NT2/D1 (cell line): ENCODE measurements at regions not wholly inside any gene's neighbourhood (a gene's known extent, or its start where the extent isn't known, plus 50 kb on each side); places are given as distances from the start of the nearest gene placed in this dataset.

ENCODE experiments used
- DNase-seq: peaks from one replicate; pipeline ENCODE4 v3.0.0-alpha.2; 2011; ENCODE audit warnings: low read depth, low spot score
- H3K27me3 ChIP-seq: 2 replicates; pipeline ENCODE4 v1.6.0; 2011; ENCODE audit warnings: mild to moderate bottlenecking; ENCODE audit not compliant: insufficient read length, insufficient read depth
- H3K36me3 ChIP-seq: 2 replicates; pipeline ENCODE4 v1.6.1; 2011; ENCODE audit warnings: mild to moderate bottlenecking, low read length, mixed read lengths; ENCODE audit not compliant: insufficient read depth, insufficient read length
- H3K4me1 ChIP-seq: 2 replicates; pipeline ENCODE4 v1.5.1; 2011; ENCODE audit not compliant: insufficient read depth, insufficient read length
- H3K4me3 ChIP-seq: 2 replicates; pipeline ENCODE4 v1.5.1; 2011; ENCODE audit warnings: low read depth; ENCODE audit not compliant: insufficient read length
- H3K9ac ChIP-seq: 2 replicates; pipeline ENCODE4 v1.6.0; 2011; ENCODE audit warnings: low read depth; ENCODE audit not compliant: insufficient read length
- H3K9me3 ChIP-seq: 2 replicates; pipeline ENCODE4 v1.5.1; 2011; ENCODE audit warnings: mild to moderate bottlenecking, low read length; ENCODE audit not compliant: insufficient read depth
- SUZ12 ChIP-seq: IDR thresholded peaks from 2 replicates; pipeline ENCODE4 v1.6.1; 2011; ENCODE audit not compliant: insufficient read length, insufficient read depth; ENCODE audit errors: extremely low read depth
- YY1 ChIP-seq: IDR thresholded peaks from 2 replicates; pipeline ENCODE4 v1.6.1; 2011; ENCODE audit not compliant: insufficient read length, insufficient read depth
- ZNF274 ChIP-seq: IDR thresholded peaks from 2 replicates; pipeline ENCODE4 v1.6.1; 2011; ENCODE audit warnings: mild to moderate bottlenecking, low read depth, low read length

DNA sequence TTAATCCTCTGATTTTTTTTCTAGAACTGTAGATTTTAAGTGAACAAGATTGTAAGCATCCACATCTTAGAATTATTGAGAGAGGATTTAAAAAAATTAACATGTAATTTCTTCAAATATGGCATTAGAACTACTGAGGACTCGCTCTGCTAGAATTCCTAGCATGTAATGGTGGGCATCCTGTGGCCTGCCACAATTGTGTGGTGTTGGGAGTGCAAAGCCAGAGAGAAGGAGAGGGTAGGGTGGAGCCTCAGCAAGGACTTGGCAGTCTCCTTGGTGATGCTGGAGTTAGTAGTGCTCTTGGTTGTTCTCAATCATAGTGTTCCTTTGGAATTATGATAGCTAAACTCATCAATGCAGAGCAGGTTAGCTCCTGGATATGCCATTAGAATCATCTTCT, 443.9 kb upstream of the TBL1XR1 start:
- Histone ChIP-seq H3K4me1 (no peaks in the 10 kb centered on the region), H3K9ac (no peak overlapping the region), H3K36me3 (no peaks in the 10 kb centered on the region), H3K27me3 (no peaks in the 10 kb centered on the region), H3K4me3 (no peak overlapping the region), H3K9me3 (peaks cover 10% of the 10 kb centered on the region; the same call in 1 of the 2 replicates)
- no peak for TF ChIP-seq YY1
- DNase-seq, result no peak

DNA sequence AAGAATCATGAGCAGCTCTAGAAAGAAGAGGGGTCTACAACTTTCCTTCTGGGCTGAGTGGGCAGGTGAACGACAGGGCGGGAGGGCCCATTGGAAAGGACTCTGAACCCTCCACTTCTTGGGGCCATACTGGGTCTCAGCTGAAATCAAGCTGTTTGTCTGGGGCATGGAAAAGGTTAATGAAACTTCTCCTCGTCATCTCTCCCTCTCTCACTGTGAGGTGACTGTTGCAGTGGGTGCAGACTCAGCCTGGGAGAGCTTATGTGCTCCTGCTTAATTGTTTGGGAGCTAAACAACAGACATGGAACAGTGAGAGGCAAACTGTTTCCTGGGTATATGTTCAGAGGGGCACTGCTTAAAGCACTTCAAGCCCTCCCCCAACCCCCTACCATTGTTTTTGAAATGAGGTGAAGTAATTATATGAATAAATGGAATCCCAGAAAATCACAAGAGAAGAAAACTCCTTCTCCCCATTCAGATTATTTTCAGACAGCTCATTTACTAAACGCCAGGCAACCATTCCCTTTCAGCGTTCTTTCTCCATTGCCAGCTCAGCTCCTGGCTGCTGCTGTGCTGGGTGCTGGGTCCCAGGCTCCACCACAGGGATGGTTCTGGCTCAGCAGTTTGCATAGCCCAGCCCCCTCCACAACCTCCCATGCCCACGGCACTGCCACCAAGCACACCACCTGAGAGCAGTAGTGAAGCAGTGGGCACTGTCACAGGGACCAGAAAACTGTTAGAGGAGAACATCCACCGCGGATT, 444.9 kb upstream of the TBL1XR1 start:
- Histone ChIP-seq H3K36me3 (no peaks in the 10 kb centered on the region), H3K4me1 (no peaks in the 10 kb centered on the region), H3K4me3 (no peak overlapping the region), H3K27me3 (no peaks in the 10 kb centered on the region), H3K9me3 (peaks cover 10% of the 10 kb centered on the region; the same call in 1 of the 2 replicates), H3K9ac (no peak overlapping the region)
- TF ChIP-seq ZNF274, result no peak
- TF ChIP-seq SUZ12, result no peak
- TF ChIP-seq YY1, result no peak
- DNase-seq, result no peak

DNA sequence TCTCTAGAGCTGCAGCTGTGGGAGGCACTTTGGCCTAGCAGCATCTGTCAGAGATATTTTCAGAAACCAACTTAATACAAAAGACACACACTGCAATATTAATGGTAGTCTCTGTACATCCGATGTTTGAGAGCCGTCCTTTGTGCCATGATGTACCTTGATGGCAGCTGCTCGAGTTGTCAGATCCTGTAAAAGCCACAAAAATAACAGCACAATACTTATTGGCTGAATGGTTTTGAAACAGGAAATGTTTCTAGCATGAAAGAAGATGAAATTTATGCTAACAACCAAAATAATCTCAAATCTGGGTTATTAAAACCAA, 445.5 kb upstream of the TBL1XR1 start:
- Histone ChIP-seq H3K9ac (no peak overlapping the region), H3K4me3 (no peak overlapping the region), H3K27me3 (no peaks in the 10 kb centered on the region), H3K36me3 (no peaks in the 10 kb centered on the region), H3K9me3 (peaks cover 10% of the 10 kb centered on the region; the same call in 1 of the 2 replicates), H3K4me1 (no peaks in the 10 kb centered on the region)
- TF ChIP-seq SUZ12 (no peak), YY1 (no peak), ZNF274 (no peak)
- no peak for DNase-seq

DNA sequence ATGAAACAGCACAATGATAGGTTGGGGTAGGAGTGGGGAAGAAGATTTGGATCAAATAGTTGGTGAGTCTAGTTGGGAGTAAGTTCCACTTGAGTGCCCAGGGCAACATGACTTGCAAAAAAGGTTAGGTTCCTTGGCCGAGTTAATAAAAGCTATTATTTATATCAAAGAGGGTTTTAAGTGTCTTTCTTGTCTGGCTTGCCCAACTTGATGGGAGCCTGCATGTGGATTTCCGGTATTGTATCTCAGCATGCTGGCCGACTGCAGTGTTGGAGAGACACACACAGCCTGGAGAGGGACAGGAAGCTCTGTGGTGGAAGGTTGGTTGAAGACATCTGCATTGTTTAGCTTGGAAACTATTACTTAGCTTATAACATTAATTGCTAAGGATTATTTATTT, 449.5 kb upstream of the TBL1XR1 start:
- TF ChIP-seq ZNF274 (no peak), YY1 (no peak), SUZ12 (no peak)
- H3K36me3 ChIP-seq, result no peaks in the 10 kb centered on the region
- no peak for DNase-seq
- no peaks in the 10 kb centered on the region for H3K27me3 ChIP-seq
- H3K9ac ChIP-seq, result no peak overlapping the region
- no peak overlapping the region for H3K4me3 ChIP-seq
- no peaks in the 10 kb centered on the region for H3K4me1 ChIP-seq
- no peaks in the 10 kb centered on the region for H3K9me3 ChIP-seq

DNA sequence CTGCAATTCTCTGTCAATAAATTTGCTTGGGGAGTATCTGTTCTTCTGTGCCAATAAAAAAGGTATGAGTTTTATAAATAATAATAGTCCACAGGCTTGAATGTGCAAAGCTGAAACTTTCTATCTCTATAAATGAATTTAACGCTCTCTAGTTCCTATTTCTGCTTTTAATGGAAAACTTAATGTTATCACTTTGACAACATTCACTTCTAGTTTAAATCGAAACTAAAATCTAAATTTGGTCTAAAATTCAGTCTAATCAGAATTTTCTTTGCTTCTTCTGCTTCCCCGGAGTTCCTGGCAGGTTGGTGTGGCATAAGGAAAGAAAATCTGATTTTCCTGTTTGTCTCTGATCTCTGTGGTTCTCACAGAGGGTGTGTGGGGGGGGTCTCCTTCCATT, 450.1 kb upstream of the TBL1XR1 start:
- H3K36me3 ChIP-seq, result no peaks in the 10 kb centered on the region
- no peaks in the 10 kb centered on the region for H3K9me3 ChIP-seq
- H3K4me1 ChIP-seq, result no peaks in the 10 kb centered on the region
- TF ChIP-seq YY1 (no peak), ZNF274 (no peak), SUZ12 (no peak)
- H3K9ac ChIP-seq, result no peak overlapping the region
- no peak for DNase-seq
- no peaks in the 10 kb centered on the region for H3K27me3 ChIP-seq
- no peak overlapping the region for H3K4me3 ChIP-seq

DNA sequence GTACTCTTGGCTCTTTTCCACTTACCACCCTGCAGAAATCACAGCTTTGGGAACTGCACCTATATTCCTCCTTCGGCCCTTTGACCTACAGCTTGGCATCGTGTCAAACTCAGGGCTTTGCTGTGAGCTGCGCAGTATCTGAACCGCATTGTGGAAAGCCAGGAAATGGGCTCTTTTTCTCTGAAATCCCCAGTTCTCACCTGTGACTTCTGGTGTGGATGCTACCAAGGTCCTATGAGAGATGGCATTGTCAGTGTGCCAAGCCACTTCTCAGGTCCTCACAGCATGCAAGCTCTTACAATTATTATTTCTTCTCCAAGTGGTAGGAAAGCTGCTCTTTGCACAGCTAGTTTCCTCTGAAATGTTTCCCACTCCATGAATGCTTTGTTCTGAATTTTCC, 450.6 kb upstream of the TBL1XR1 start:
- no peaks in the 10 kb centered on the region for H3K27me3 ChIP-seq
- DNase-seq, result no peak
- TF ChIP-seq SUZ12 (no peak), ZNF274 (no peak), YY1 (no peak)
- no peaks in the 10 kb centered on the region for H3K36me3 ChIP-seq
- no peaks in the 10 kb centered on the region for H3K4me1 ChIP-seq
- H3K4me3 ChIP-seq, result no peak overlapping the region
- H3K9ac ChIP-seq, result no peak overlapping the region
- H3K9me3 ChIP-seq, result no peaks in the 10 kb centered on the region

DNA sequence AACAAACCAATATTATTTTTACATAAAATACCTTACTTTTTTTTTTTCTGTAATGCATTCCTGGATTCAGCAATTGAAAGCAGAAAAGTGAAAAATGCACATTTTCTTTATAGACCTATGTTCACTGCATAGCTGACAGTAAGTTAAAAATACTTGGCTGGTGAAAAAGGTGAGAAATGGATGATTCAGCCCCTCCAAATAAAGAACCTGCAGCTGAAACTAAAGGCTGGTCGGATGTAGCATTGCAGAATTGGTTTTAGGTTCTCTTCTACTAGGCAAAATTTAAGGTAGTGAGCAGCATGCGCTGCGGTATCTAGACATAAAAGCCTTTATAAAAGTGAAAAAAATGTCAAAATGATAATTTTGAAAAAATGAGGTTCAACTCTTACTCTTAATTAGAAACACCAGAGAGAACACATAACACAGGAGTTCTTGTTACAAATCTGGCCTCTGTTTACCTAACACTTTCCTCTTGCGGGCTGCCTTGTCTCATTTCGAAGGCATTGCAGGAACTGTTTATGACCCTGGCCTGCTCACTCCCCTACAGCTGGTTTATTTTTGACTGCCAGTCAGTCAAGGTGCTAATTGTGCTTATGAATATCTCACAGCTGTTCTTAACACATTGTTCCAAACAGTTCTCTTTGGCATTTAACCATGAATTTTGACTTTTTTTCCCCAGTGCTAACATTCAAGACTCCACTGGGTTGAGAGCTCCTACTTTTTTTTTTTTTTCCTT, 455.4 kb upstream of the TBL1XR1 start:
- no peak overlapping the region for H3K4me3 ChIP-seq
- TF ChIP-seq YY1 (no peak), SUZ12 (no peak), ZNF274 (no peak)

DNA sequence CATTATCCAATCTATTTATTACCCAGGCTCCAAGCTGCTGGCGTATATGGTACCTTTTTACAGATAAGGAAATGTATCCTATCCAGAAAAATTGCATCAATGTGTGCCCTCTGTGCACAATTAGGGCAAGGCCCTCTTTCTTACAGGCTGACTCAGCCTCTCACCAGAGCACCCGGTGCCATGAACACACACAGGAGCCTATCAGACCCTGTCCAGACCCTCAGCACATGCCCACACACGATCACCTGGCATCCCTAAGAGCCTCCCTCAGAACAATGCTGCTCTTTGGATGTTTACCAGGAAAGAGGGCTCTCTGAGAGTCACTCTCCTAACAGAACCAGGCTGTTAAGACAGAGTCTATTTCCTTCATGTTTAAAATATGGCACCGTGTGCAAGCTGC, 460.0 kb upstream of the TBL1XR1 start:
- no peak for TF ChIP-seq SUZ12
- TF ChIP-seq ZNF274, result no peak
- no peak for TF ChIP-seq YY1
- Histone ChIP-seq H3K4me3 (no peak overlapping the region), H3K9me3 (no peaks in the 10 kb centered on the region), H3K36me3 (no peaks in the 10 kb centered on the region), H3K4me1 (no peaks in the 10 kb centered on the region), H3K27me3 (no peaks in the 10 kb centered on the region), H3K9ac (no peak overlapping the region)
- no peak for DNase-seq

More for the DNA sequence above, 455.4 kb upstream of the TBL1XR1 start:
- Histone ChIP-seq H3K36me3 (no peaks in the 10 kb centered on the region), H3K27me3 (no peaks in the 10 kb centered on the region), H3K9me3 (no peaks in the 10 kb centered on the region), H3K4me1 (no peaks in the 10 kb centered on the region), H3K9ac (no peak overlapping the region)
- no peak for DNase-seq
